Liver (tissue), 3 donors: ENCODE measurements at regions not wholly inside any gene's neighbourhood (a gene's known extent, or its start where the extent isn't known, plus 50 kb on each side); places are given as distances from the start of the nearest gene placed in this dataset.

Source experiments
- ATF3 ChIP-seq: IDR thresholded peaks from 2 replicates; pipeline ENCODE4 v1.6.1; 2016; ENCODE audit warnings: antibody characterized with exemption
- CTCF ChIP-seq: fragments of 150-350 bp; IDR thresholded peaks from 2 replicates; pipeline ENCODE4 v1.5.1; 2017; ENCODE audit warnings: improper control_type of control experiment, low read depth, low read length; ENCODE audit not compliant: missing input control
- GABPA ChIP-seq, 2 donors: IDR thresholded peaks in 1 of 2; conservative IDR thresholded peaks in 1 of 2; 2 replicates each; pipeline ENCODE4 v1.6.1; 2016; ENCODE audit warnings: antibody characterized with exemption in 2 of 2, mild to moderate bottlenecking in 1 of 2, moderate library complexity in 1 of 2
- HNF4G ChIP-seq: IDR thresholded peaks from 2 replicates; pipeline ENCODE4 v1.6.1; 2016; ENCODE audit warnings: antibody characterized with exemption
- MAX ChIP-seq: IDR thresholded peaks from 2 replicates; pipeline ENCODE4 v1.6.1; 2016; ENCODE audit warnings: antibody characterized with exemption
- NR2F2 ChIP-seq: IDR thresholded peaks from 2 replicates; pipeline ENCODE4 v1.6.1; 2016; ENCODE audit warnings: antibody characterized with exemption
- YY1 ChIP-seq: IDR thresholded peaks from 2 replicates; pipeline ENCODE4 v1.6.1; 2016; ENCODE audit warnings: antibody characterized with exemption, mild to moderate bottlenecking
- donor health status: healthy.
- donor health status: healthy.

- TF ChIP-seq YY1 (no peak), CTCF (no peak), NR2F2 (no peak), ATF3 (no peak), MAX (no peak), HNF4G (no peak), GABPA (IDR thresholded peaks at IDR 0.05 in 1 of 2, conservative IDR thresholded peaks at IDR 0.05 in 1 of 2) (no peak)
Measured at GRCh38 chrX:7706032-7706431, 136.9 kb upstream of the VCX start.
